ENCODE measurements at regions not wholly inside any gene's neighbourhood (a gene's known extent, or its start where the extent isn't known, plus 50 kb on each side); places are given as distances from the start of the nearest gene placed in this dataset.

DNA sequence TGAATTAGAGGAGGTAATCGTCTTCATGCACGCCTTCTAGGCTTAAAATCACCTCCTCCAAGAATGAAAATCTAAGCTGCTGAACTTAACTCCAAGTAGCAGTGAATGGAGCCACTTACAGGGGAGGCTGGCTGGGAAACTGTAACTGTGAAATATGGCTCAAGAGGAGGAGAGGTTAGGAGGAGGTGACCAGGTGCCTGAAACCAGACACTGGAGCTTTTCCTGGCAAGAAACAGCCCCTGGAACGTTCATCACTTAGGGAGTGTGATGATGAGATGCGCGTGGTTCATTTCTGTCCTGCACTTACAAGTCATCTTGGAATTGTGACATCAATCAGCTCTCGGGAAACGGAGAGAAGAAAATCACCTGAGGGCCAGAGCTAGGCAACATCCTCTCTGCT lies 62.3 kb upstream of the TMEM132C start:
- 67 to 79% (median 71%) methylated on average over 7 of the region's 7 CpGs for WGBS, 5 donors
- no peak overlapping the region for H3K27ac ChIP-seq
- H3K27me3 ChIP-seq: no peaks in the 10 kb centered on the region
- H3K4me3 ChIP-seq: no peak overlapping the region
- no peaks in the 10 kb centered on the region for H3K4me1 ChIP-seq
- no peak for TF ChIP-seq POLR2AphosphoS5 (IDR thresholded peaks at IDR 0.05)
- TF ChIP-seq, protein P1, sequence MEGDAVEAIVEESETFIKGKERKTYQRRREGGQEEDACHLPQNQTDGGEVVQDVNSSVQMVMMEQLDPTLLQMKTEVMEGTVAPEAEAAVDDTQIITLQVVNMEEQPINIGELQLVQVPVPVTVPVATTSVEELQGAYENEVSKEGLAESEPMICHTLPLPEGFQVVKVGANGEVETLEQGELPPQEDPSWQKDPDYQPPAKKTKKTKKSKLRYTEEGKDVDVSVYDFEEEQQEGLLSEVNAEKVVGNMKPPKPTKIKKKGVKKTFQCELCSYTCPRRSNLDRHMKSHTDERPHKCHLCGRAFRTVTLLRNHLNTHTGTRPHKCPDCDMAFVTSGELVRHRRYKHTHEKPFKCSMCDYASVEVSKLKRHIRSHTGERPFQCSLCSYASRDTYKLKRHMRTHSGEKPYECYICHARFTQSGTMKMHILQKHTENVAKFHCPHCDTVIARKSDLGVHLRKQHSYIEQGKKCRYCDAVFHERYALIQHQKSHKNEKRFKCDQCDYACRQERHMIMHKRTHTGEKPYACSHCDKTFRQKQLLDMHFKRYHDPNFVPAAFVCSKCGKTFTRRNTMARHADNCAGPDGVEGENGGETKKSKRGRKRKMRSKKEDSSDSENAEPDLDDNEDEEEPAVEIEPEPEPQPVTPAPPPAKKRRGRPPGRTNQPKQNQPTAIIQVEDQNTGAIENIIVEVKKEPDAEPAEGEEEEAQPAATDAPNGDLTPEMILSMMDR (IDR thresholded peaks at IDR 0.05): no peak
- TF ChIP-seq POLR2A (IDR thresholded peaks at IDR 0.05): no peak
- no peak for TF ChIP-seq EP300 (IDR thresholded peaks at IDR 0.05)
- intact Hi-C loops (cut with DNase I; ENCODE audit: low total_unique reads): no loop called here
- no peak for DNase-seq
- H3K9me3 ChIP-seq: peaks cover 0 to 30% (median 20%) of the 10 kb centered on the region in 4 donors
- no peaks in the 10 kb centered on the region for H3K36me3 ChIP-seq

DNA sequence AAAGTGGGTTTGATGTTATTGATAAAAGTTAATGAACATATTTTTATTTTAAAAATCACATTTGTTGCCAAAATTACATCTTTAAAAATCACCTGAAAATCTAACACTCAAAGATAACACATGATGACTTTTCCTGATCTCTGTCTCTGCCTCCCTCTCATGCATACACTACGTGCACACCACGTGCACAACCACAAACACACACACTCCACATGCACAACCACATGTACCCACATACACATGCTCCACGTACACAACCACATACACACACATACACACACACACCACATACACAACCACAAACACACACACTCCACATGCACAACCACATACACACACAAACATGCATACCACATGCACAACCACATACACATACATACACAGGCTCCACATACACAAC lies 61.8 kb upstream of the TMEM132C start:
- Histone ChIP-seq H3K36me3 (no peaks in the 10 kb centered on the region), H3K4me3 (no peak overlapping the region), H3K4me1 (no peaks in the 10 kb centered on the region), H3K27ac (no peak overlapping the region), H3K9me3 (peaks cover 0 to 27% (median 17%) of the 10 kb centered on the region in 4 donors), H3K27me3 (no peaks in the 10 kb centered on the region)
- no peak for DNase-seq
- TF ChIP-seq EP300 (IDR thresholded peaks at IDR 0.05): no peak
- TF ChIP-seq POLR2A (IDR thresholded peaks at IDR 0.05): no peak
- TF ChIP-seq, protein P1 (IDR thresholded peaks at IDR 0.05): no peak
- no peak for TF ChIP-seq POLR2AphosphoS5 (IDR thresholded peaks at IDR 0.05)
- WGBS, 5 donors: 75 to 91% (median 89%) methylated on average over 3 of the region's 3 CpGs
- intact Hi-C loops (cut with DNase I; ENCODE audit: low total_unique reads): no loop called here

DNA sequence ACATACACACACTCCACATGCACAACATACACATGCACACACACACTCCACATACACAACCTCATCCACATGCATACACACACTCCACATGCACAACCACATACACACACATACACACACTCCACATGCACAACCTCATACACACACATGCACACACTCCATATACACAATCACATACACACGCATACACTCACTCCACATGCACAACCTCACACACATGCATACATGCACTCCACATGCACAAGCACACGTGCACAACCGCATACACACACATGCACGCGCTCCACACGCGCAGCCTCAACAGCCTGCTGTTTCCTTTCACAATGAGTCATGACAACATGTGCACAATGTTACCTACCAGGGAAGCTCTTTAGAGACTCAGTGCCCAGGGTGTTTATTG lies 61.2 kb upstream of the TMEM132C start:
- Histone ChIP-seq H3K27ac (no peak overlapping the region), H3K4me1 (no peaks in the 10 kb centered on the region), H3K36me3 (no peaks in the 10 kb centered on the region), H3K9me3 (peaks cover 0 to 28% (median 19%) of the 10 kb centered on the region in 4 donors), H3K27me3 (no peaks in the 10 kb centered on the region), H3K4me3 (no peak overlapping the region)
- TF ChIP-seq, protein P1 (IDR thresholded peaks at IDR 0.05): no peak
- TF ChIP-seq POLR2A (IDR thresholded peaks at IDR 0.05) (no peak), EP300 (IDR thresholded peaks at IDR 0.05) (no peak), POLR2AphosphoS5 (IDR thresholded peaks at IDR 0.05) (no peak)
- WGBS, 5 donors: 83 to 99% (median 91%) methylated on average over 7 of the region's 7 CpGs
- intact Hi-C loops (cut with DNase I; ENCODE audit: low total_unique reads): no loop called here
- DNase-seq: no peak

Small RNA genes in the stretch of these regions (small RNA-seq; reads per million reads assigned to genes)
- gene AC006065.2 (0 reads per million in 4 donors), gene AC073913.2 (0 reads per million in 4 donors), gene HSPE1P20 (0 reads per million in 4 donors), gene RF00019 (0 reads per million in 4 donors), gene RNU1-104P (0 reads per million in 4 donors)

Measured in stomach (tissue), 8 donors.